ENCODE measurements at regions not wholly inside any gene's neighbourhood (a gene's known extent, or its start where the extent isn't known, plus 50 kb on each side); places are given as distances from the start of the nearest gene placed in this dataset.

DNA sequence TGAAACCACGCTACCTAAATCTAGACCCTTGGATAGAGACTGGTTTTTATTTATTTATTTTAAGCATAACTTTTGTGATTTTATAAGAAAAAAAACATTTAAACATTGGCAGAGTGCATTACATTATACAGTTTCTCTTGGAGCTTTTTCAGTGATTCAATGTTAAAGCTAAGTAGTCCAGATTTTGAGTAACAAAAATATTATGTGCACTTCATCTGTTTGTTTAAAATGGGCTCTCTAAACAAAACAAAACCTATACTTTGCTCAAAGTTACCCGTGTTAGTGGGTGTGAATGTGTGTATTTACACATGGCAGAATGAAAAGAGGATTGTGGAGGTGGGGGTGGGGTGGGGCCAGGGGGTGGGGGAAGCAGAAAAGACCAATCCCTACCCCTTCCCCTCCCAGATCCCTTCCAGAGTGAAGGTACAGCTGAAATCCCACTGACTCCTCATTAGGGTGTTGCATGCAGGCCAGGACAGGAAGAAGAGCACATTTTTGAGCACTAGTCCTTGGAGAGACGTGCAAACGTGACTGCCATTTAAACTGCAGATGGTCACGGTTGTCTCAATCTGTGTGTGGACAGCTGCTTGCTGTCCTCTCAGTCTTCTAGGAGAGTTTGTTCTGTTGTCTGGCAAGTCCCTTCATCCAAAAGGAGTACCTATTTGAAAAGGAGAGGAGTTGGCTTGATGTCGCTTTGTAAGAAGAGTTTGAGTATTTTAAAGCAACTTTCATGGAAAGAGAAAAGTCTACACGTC lies 303.0 kb downstream of the ICOS start:
- Histone ChIP-seq H3K4me1 (no peaks in the 10 kb centered on the region), H3K36me3 (no peaks in the 10 kb centered on the region), H3K9me3 (no peaks in the 10 kb centered on the region), H3K27ac (no peak overlapping the region), H3K27me3 (no peaks in the 10 kb centered on the region), H3K4me3 (no peak overlapping the region)
- TF ChIP-seq POLR2A (IDR thresholded peaks at IDR 0.05): no peak
- TF ChIP-seq, protein P1, sequence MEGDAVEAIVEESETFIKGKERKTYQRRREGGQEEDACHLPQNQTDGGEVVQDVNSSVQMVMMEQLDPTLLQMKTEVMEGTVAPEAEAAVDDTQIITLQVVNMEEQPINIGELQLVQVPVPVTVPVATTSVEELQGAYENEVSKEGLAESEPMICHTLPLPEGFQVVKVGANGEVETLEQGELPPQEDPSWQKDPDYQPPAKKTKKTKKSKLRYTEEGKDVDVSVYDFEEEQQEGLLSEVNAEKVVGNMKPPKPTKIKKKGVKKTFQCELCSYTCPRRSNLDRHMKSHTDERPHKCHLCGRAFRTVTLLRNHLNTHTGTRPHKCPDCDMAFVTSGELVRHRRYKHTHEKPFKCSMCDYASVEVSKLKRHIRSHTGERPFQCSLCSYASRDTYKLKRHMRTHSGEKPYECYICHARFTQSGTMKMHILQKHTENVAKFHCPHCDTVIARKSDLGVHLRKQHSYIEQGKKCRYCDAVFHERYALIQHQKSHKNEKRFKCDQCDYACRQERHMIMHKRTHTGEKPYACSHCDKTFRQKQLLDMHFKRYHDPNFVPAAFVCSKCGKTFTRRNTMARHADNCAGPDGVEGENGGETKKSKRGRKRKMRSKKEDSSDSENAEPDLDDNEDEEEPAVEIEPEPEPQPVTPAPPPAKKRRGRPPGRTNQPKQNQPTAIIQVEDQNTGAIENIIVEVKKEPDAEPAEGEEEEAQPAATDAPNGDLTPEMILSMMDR (IDR thresholded peaks at IDR 0.05): no peak
- DNase-seq: no peak
- intact Hi-C loops (cut with DNase I; ENCODE audit: low total_unique reads): no loop called here

DNA sequence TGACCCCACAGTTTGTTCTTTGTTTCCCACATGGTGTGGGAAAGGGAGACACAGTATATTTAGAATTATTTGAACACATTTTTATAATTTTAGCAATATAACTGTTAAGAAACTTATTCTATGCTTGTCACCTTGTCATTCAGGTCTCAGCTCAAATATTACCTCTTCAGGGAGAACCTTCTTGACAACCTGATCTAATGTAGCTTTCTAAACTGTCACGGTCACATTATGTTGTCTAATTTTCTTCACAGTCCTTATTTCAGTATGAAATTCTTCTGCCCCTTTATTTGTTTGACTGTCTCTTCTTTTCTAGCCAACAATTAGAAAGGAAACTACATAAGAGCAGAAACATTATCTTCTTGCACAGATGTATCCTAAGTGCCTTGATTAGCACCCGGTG lies 304.3 kb upstream of the PARD3B start:
- Histone ChIP-seq H3K27me3 (no peaks in the 10 kb centered on the region), H3K4me1 (no peaks in the 10 kb centered on the region), H3K4me3 (no peak overlapping the region), H3K9me3 (no peaks in the 10 kb centered on the region), H3K36me3 (no peaks in the 10 kb centered on the region), H3K27ac (no peak overlapping the region)
- DNase-seq: no peak
- intact Hi-C loops (cut with DNase I; ENCODE audit: low total_unique reads): no loop called here
- TF ChIP-seq POLR2A (IDR thresholded peaks at IDR 0.05): no peak
- TF ChIP-seq, protein P1 (IDR thresholded peaks at IDR 0.05): no peak

DNA sequence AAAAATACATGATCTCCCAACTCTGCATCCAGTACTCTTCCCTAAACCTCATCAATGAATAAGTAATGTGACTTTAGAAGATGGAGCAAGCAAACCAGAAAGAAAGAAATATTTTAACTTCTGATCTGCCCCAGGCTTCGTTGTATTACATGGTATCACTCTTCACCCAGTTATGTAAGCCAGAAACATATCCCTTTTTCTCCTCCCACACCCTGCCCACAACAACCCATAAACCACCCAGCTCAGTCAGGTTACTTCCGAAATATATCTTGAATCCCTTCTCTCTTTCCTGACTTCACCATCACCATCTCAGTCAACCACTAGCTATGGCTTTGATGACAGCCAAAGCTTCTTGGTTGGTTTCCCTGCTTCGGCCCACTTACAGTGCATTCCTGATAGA lies 295.8 kb upstream of the PARD3B start:
- intact Hi-C loops (cut with DNase I; ENCODE audit: low total_unique reads): no loop called here

DNA sequence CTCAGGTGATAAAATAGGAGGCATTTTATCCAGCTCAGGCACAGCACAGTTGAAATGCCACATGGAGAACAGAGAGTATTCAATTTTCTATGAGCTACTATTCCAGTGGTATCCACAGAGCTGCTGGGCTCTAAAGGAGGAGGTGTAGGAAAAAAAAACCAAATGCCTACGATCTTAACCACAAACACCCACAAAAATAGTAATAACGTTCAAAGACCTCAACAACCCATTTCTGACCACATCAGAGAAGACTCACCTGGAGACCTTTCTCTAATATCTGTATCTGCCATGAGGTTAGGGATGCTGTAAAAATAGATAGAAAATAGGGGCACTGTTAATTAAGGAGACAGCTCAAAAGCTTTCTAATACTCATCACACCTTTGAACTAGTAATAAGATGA lies 294.6 kb upstream of the PARD3B start:
- intact Hi-C loops (cut with DNase I; ENCODE audit: low total_unique reads): no loop called here
- Histone ChIP-seq H3K4me3 (no peak overlapping the region), H3K4me1 (no peaks in the 10 kb centered on the region), H3K9me3 (no peaks in the 10 kb centered on the region), H3K36me3 (no peaks in the 10 kb centered on the region), H3K27me3 (no peaks in the 10 kb centered on the region), H3K27ac (no peak overlapping the region)
- DNase-seq: no peak
- TF ChIP-seq POLR2A (IDR thresholded peaks at IDR 0.05): no peak
- TF ChIP-seq, protein P1 (IDR thresholded peaks at IDR 0.05): no peak

More for the DNA sequence above, 295.8 kb upstream of the PARD3B start:
- Histone ChIP-seq H3K27ac (no peak overlapping the region), H3K27me3 (no peaks in the 10 kb centered on the region), H3K36me3 (no peaks in the 10 kb centered on the region), H3K4me3 (no peak overlapping the region), H3K4me1 (no peaks in the 10 kb centered on the region), H3K9me3 (no peaks in the 10 kb centered on the region)
- TF ChIP-seq, protein P1 (IDR thresholded peaks at IDR 0.05): no peak
- no peak for TF ChIP-seq POLR2A (IDR thresholded peaks at IDR 0.05)
- DNase-seq: no peak

DNA sequence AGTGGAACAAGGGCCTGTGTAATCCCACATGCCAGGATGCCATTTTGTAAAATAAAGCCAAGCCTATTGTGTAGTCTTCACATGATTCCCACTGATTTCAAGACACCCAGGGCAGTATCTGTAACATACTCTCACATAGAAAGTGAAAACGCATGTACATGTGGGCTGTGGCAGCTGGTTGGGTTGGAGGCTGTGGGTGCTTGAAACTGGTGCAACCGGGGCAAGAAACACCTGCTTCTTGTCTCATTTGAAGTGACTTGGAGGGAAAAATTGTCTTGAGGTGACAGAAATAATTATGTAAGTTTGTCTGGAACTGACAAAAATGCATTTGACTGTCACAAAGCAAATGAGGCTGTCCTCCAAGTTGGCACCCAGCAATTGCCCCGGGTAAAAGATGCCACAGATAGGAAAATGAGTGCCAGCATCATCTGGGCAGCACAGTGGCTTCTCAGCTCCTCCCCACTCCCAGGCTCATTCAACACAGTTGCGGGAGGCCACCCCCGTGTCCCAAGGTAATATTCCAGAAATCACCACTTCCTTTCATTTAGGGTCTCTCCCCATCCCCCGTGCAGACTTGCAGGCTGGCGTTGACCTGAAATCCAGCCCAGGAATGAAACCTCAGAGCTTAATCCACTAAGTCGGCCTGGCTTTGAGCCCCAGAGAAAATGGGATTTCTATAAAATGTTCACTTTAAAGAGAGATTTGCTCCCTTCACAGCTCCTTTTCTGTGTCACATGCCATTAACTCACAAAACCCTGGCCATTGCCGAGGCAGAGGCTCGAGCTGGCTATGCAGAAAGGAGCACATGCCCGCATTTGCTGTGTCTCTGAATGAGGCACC lies 293.9 kb upstream of the PARD3B start:
- Histone ChIP-seq H3K27ac (no peak overlapping the region), H3K9me3 (no peaks in the 10 kb centered on the region), H3K4me3 (no peak overlapping the region), H3K36me3 (no peaks in the 10 kb centered on the region), H3K4me1 (no peaks in the 10 kb centered on the region), H3K27me3 (no peaks in the 10 kb centered on the region)
- no peak for TF ChIP-seq POLR2A (IDR thresholded peaks at IDR 0.05)
- TF ChIP-seq, protein P1 (IDR thresholded peaks at IDR 0.05): no peak
- no peak for DNase-seq
- intact Hi-C loops (cut with DNase I; ENCODE audit: low total_unique reads): no loop called here

Data from uterus (tissue), 3 donors.